ENCODE measurements at regions not wholly inside any gene's neighbourhood (a gene's known extent, or its start where the extent isn't known, plus 50 kb on each side); places are given as distances from the start of the nearest gene placed in this dataset.

GRCh38 chr3:180092889-180093288, 56.2 kb upstream of the PEX5L start:
- TF ChIP-seq HOXA7 (CRISPR knock-in tag; IDR thresholded peaks at IDR 0.05) (no peak), KDM5A (IDR thresholded peaks at IDR 0.05) (no peak), PHF8 (IDR thresholded peaks at IDR 0.05; ENCODE audit: borderline replicate concordance, low read depth) (no peak), SMC3 (IDR thresholded peaks at IDR 0.05) (no peak)
- TF ChIP-seq, protein P1, sequence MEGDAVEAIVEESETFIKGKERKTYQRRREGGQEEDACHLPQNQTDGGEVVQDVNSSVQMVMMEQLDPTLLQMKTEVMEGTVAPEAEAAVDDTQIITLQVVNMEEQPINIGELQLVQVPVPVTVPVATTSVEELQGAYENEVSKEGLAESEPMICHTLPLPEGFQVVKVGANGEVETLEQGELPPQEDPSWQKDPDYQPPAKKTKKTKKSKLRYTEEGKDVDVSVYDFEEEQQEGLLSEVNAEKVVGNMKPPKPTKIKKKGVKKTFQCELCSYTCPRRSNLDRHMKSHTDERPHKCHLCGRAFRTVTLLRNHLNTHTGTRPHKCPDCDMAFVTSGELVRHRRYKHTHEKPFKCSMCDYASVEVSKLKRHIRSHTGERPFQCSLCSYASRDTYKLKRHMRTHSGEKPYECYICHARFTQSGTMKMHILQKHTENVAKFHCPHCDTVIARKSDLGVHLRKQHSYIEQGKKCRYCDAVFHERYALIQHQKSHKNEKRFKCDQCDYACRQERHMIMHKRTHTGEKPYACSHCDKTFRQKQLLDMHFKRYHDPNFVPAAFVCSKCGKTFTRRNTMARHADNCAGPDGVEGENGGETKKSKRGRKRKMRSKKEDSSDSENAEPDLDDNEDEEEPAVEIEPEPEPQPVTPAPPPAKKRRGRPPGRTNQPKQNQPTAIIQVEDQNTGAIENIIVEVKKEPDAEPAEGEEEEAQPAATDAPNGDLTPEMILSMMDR (IDR thresholded peaks at IDR 0.05), result no peak
- TF ChIP-seq, protein P2, sequence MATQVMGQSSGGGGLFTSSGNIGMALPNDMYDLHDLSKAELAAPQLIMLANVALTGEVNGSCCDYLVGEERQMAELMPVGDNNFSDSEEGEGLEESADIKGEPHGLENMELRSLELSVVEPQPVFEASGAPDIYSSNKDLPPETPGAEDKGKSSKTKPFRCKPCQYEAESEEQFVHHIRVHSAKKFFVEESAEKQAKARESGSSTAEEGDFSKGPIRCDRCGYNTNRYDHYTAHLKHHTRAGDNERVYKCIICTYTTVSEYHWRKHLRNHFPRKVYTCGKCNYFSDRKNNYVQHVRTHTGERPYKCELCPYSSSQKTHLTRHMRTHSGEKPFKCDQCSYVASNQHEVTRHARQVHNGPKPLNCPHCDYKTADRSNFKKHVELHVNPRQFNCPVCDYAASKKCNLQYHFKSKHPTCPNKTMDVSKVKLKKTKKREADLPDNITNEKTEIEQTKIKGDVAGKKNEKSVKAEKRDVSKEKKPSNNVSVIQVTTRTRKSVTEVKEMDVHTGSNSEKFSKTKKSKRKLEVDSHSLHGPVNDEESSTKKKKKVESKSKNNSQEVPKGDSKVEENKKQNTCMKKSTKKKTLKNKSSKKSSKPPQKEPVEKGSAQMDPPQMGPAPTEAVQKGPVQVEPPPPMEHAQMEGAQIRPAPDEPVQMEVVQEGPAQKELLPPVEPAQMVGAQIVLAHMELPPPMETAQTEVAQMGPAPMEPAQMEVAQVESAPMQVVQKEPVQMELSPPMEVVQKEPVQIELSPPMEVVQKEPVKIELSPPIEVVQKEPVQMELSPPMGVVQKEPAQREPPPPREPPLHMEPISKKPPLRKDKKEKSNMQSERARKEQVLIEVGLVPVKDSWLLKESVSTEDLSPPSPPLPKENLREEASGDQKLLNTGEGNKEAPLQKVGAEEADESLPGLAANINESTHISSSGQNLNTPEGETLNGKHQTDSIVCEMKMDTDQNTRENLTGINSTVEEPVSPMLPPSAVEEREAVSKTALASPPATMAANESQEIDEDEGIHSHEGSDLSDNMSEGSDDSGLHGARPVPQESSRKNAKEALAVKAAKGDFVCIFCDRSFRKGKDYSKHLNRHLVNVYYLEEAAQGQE (IDR thresholded peaks at IDR 0.05), result no peak
- TF ChIP-seq, protein P3, sequence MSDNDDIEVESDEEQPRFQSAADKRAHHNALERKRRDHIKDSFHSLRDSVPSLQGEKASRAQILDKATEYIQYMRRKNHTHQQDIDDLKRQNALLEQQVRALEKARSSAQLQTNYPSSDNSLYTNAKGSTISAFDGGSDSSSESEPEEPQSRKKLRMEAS (IDR thresholded peaks at IDR 0.05), result no peak
